ENCODE measurements at regions not wholly inside any gene's neighbourhood (a gene's known extent, or its start where the extent isn't known, plus 50 kb on each side); places are given as distances from the start of the nearest gene placed in this dataset.

- H3K36me3 ChIP-seq: peaks cover 0 to 2% of the 10 kb centered on the region in 2 donors
- TF ChIP-seq, protein P1, sequence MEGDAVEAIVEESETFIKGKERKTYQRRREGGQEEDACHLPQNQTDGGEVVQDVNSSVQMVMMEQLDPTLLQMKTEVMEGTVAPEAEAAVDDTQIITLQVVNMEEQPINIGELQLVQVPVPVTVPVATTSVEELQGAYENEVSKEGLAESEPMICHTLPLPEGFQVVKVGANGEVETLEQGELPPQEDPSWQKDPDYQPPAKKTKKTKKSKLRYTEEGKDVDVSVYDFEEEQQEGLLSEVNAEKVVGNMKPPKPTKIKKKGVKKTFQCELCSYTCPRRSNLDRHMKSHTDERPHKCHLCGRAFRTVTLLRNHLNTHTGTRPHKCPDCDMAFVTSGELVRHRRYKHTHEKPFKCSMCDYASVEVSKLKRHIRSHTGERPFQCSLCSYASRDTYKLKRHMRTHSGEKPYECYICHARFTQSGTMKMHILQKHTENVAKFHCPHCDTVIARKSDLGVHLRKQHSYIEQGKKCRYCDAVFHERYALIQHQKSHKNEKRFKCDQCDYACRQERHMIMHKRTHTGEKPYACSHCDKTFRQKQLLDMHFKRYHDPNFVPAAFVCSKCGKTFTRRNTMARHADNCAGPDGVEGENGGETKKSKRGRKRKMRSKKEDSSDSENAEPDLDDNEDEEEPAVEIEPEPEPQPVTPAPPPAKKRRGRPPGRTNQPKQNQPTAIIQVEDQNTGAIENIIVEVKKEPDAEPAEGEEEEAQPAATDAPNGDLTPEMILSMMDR (IDR thresholded peaks at IDR 0.05): no peak
- TF ChIP-seq POLR2A (IDR thresholded peaks at IDR 0.05): no peak
- intact Hi-C loops (cut with DNase I): no loop called here
- H3K27ac ChIP-seq: no peak overlapping the region
- no peak for DNase-seq
- H3K27me3 ChIP-seq: no peaks in the 10 kb centered on the region
- 70 to 79% methylated on average over 3 of the region's 3 CpGs for WGBS, 2 donors
- H3K4me1 ChIP-seq: no peaks in the 10 kb centered on the region
- no peak overlapping the region for H3K4me3 ChIP-seq (replicated peaks in 1 of 3)
- no peaks in the 10 kb centered on the region for H3K9me3 ChIP-seq
Measured at GRCh38 chr3:124653071-124653796, 77.0 kb upstream of the UMPS start.

DNA sequence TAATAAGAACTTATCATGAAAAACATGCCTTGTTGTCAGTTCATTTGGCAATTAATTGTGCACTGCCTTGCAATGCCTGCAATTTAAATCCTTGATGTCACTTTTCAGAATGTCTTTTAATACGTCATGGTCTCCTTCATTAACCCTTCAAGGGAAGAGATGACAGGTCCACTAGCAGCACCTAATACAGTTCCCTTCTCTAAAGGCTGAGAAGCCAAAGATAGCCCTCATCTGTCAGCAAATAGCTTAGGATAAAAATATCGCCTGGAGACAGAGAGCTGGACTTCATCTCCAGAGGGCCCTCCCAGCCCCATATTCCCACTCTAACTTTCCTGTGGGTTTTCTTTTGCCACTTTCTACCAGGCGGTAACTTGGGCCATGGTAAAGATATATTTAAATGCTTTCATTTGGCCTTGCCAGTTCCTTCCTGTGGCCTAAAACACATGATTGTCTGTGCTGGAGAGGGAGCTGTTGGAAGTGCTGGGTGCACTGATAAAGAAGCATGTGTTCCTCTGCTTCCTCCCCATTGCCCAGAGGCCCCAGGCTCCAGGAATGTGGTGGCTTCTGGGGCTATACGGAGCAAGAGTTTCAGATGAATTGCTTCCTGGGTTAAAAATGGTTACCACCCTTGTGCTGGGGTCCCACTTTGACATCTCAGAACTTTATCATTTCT lies 76.3 kb upstream of the UMPS start:
- peaks cover 0 to 2% of the 10 kb centered on the region in 2 donors for H3K36me3 ChIP-seq

DNA sequence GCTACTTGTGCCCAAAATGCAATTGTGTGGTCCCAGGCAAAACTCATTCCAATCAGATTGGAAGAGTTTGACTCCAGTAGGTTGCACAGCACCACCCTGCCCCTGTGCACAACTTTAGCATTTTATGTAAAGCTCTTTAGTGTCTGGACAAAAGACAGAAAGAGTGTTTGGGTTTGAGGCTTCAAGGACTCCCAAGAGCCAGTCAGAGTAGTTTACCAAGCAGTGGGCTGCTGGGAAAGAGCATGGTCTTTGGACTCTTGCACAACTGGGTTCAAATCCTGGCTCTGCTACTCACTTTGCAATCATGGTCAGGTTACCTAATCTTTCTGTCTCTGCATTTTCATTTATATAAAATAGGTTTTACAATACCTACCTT lies 75.8 kb upstream of the UMPS start:
- TF ChIP-seq POLR2A (IDR thresholded peaks at IDR 0.05): no peak
- TF ChIP-seq, protein P1 (IDR thresholded peaks at IDR 0.05): no peak
- DNase-seq: no peak
- no peaks in the 10 kb centered on the region for H3K4me1 ChIP-seq
- no peaks in the 10 kb centered on the region for H3K9me3 ChIP-seq
- H3K36me3 ChIP-seq: peaks cover 0 to 2% of the 10 kb centered on the region in 2 donors
- H3K27ac ChIP-seq: no peak overlapping the region
- intact Hi-C loops (cut with DNase I): no loop called here
- H3K4me3 ChIP-seq (replicated peaks in 1 of 3): no peak overlapping the region
- no peaks in the 10 kb centered on the region for H3K27me3 ChIP-seq

More for the DNA sequence above, 76.3 kb upstream of the UMPS start:
- no peak for TF ChIP-seq POLR2A (IDR thresholded peaks at IDR 0.05)
- TF ChIP-seq, protein P1 (IDR thresholded peaks at IDR 0.05): no peak
- no peaks in the 10 kb centered on the region for H3K4me1 ChIP-seq
- H3K9me3 ChIP-seq: no peaks in the 10 kb centered on the region
- intact Hi-C loops (cut with DNase I): no loop called here
- no peak overlapping the region for H3K27ac ChIP-seq
- no peak for DNase-seq
- H3K4me3 ChIP-seq (replicated peaks in 1 of 3): no peak overlapping the region
- no peaks in the 10 kb centered on the region for H3K27me3 ChIP-seq
- 73 to 84% methylated on average over 4 of the region's 4 CpGs for WGBS, 2 donors

- WGBS, 2 donors: 92 to 96% methylated on average over 7 of the region's 7 CpGs
- intact Hi-C loops (cut with DNase I): no loop called here
- H3K36me3 ChIP-seq: no peaks in the 10 kb centered on the region
Measured at GRCh38 chr3:124656531-124656930, 73.7 kb upstream of the UMPS start.

GRCh38 chr3:124657138-124657537 lies 73.1 kb upstream of the UMPS start:
- Histone ChIP-seq H3K27ac (no peak overlapping the region), H3K36me3 (no peaks in the 10 kb centered on the region)

More at GRCh38 chr3:124656531-124656930, 73.7 kb upstream of the UMPS start:
- Histone ChIP-seq H3K4me1 (no peaks in the 10 kb centered on the region), H3K9me3 (no peaks in the 10 kb centered on the region), H3K4me3 (replicated peaks in 1 of 3) (no peak overlapping the region), H3K27me3 (no peaks in the 10 kb centered on the region), H3K27ac (no peak overlapping the region)
- TF ChIP-seq, protein P1 (IDR thresholded peaks at IDR 0.05): no peak
- no peak for TF ChIP-seq POLR2A (IDR thresholded peaks at IDR 0.05)
- no peak for DNase-seq

More at GRCh38 chr3:124657138-124657537, 73.1 kb upstream of the UMPS start:
- H3K9me3 ChIP-seq: no peaks in the 10 kb centered on the region
- no peaks in the 10 kb centered on the region for H3K4me1 ChIP-seq
- intact Hi-C loops (cut with DNase I): no loop called here
- H3K4me3 ChIP-seq (replicated peaks in 1 of 3): no peak overlapping the region
- 89 to 93% methylated on average over 4 of the region's 4 CpGs for WGBS, 2 donors
- DNase-seq: no peak
- no peaks in the 10 kb centered on the region for H3K27me3 ChIP-seq
- no peak for TF ChIP-seq POLR2A (IDR thresholded peaks at IDR 0.05)
- TF ChIP-seq, protein P1 (IDR thresholded peaks at IDR 0.05): no peak

Measured in thyroid gland (tissue), 4 donors.